Gastrocnemius medialis (tissue), 4 donors: ENCODE measurements at regions not wholly inside any gene's neighbourhood (a gene's known extent, or its start where the extent isn't known, plus 50 kb on each side); places are given as distances from the start of the nearest gene placed in this dataset.

Source experiments
- POLR2A ChIP-seq, 2 donors: fragments of 450-650 bp; IDR thresholded peaks; one replicate each; pipeline ENCODE4 v1.6.1; 2017; ENCODE audit warnings: antibody characterized with exemption in 2 of 2, mild to moderate bottlenecking in 2 of 2, moderate library complexity in 2 of 2
- TF ChIP-seq, protein P1 (sequence below), 5 experiments: fragments of 450-650 bp in 3 of 5; fragments of 200-600 bp in 2 of 5; sonication (generic) in 2 of 5; IDR thresholded peaks in 4 of 5; conservative IDR thresholded peaks in 1 of 5; 1 replicate in 4 of 5; 2 replicates in 1 of 5; pipeline ENCODE4 v1.5.1; 2016 to 2019; ENCODE audit warnings: antibody characterized with exemption in 5 of 5, mild to moderate bottlenecking in 3 of 5, moderate library complexity in 3 of 5

DNA sequence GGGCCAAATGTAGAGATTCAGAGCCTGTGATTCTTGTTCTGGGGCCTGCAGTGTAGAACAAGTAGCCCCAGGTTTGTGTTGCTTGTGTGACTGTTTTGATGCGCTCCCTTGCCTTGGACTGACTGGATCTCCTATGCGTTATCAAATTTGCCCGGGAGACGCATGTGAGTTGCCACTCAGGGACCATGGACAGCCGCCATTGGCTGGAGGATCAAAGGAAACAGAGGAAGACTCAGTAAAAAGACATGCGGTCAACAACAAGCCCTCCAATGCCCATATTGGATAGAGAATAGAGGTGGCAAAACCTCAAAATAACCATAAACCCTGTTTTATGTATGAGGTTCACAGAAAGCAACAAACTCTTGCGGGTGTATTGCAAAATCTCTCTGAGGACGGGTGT, 327.5 kb upstream of the IGFBP7 start:
- TF ChIP-seq, protein P1, sequence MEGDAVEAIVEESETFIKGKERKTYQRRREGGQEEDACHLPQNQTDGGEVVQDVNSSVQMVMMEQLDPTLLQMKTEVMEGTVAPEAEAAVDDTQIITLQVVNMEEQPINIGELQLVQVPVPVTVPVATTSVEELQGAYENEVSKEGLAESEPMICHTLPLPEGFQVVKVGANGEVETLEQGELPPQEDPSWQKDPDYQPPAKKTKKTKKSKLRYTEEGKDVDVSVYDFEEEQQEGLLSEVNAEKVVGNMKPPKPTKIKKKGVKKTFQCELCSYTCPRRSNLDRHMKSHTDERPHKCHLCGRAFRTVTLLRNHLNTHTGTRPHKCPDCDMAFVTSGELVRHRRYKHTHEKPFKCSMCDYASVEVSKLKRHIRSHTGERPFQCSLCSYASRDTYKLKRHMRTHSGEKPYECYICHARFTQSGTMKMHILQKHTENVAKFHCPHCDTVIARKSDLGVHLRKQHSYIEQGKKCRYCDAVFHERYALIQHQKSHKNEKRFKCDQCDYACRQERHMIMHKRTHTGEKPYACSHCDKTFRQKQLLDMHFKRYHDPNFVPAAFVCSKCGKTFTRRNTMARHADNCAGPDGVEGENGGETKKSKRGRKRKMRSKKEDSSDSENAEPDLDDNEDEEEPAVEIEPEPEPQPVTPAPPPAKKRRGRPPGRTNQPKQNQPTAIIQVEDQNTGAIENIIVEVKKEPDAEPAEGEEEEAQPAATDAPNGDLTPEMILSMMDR (IDR thresholded peaks at IDR 0.05 in 4 of 5, conservative IDR thresholded peaks at IDR 0.05 in 1 of 5) = no peak
- TF ChIP-seq POLR2A (IDR thresholded peaks at IDR 0.05) = no peak
